ENCODE measurements at regions not wholly inside any gene's neighbourhood (a gene's known extent, or its start where the extent isn't known, plus 50 kb on each side); places are given as distances from the start of the nearest gene placed in this dataset.
A peak's percentile ranks its signal among the peaks of the same experiment; 100 is the strongest.
"Not testable (repeated sequence)": the region's sequence is repeated elsewhere in the genome, so short reads cannot be mapped to it uniquely, and the experiment has no call there.

DNA sequence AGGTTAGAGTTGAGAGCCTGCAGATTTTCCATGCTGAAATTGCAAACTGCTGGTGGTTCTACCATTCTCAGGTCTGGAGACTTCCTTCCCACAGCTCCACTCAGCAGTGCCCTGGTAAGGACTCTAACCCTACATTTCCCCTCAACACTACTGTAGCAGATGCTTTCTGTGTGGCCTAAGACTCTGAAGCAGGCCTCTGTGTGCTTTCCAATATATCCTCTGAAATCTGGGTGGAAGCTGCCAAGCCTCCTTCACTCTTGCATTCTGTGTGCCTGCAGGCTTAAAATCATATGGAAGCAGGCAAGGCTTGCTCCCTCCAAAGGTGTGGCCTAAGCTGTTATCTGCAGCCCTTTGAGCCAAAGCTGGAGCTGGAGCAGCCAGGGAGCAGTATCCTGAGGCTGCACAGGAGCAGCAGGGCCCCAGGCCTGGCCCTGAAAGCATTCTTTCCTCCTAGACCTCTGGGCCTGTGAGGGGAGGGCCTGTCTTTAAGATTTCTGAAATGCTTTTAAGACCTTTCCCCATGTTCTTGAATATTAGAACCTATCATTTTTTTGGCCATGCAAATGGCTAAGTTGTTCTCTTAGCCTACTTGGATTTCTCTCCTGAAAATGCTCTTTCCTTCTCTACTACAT is 134.1 kb upstream of the TSHZ3 start:
- ChIA-PET CTCF (no interaction called here), POLR2A (no interaction called here)
- Histone ChIP-seq H3K27me3 (ENCODE audit: control insufficient read depth, insufficient read depth, low read length) (no peaks in the 10 kb centered on the region), H3K36me3 (ENCODE audit: control insufficient read depth, insufficient read depth, low read length) (no peaks in the 10 kb centered on the region), H3K4me3 (ENCODE audit: low read depth, low read length) (no peak overlapping the region)
- DNase-seq (ENCODE audit: low read depth) = no peak
- TF ChIP-seq, protein P1, sequence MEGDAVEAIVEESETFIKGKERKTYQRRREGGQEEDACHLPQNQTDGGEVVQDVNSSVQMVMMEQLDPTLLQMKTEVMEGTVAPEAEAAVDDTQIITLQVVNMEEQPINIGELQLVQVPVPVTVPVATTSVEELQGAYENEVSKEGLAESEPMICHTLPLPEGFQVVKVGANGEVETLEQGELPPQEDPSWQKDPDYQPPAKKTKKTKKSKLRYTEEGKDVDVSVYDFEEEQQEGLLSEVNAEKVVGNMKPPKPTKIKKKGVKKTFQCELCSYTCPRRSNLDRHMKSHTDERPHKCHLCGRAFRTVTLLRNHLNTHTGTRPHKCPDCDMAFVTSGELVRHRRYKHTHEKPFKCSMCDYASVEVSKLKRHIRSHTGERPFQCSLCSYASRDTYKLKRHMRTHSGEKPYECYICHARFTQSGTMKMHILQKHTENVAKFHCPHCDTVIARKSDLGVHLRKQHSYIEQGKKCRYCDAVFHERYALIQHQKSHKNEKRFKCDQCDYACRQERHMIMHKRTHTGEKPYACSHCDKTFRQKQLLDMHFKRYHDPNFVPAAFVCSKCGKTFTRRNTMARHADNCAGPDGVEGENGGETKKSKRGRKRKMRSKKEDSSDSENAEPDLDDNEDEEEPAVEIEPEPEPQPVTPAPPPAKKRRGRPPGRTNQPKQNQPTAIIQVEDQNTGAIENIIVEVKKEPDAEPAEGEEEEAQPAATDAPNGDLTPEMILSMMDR (IDR thresholded peaks at IDR 0.05; ENCODE audit: insufficient read depth, low read depth, low read length) = no peak

DNA sequence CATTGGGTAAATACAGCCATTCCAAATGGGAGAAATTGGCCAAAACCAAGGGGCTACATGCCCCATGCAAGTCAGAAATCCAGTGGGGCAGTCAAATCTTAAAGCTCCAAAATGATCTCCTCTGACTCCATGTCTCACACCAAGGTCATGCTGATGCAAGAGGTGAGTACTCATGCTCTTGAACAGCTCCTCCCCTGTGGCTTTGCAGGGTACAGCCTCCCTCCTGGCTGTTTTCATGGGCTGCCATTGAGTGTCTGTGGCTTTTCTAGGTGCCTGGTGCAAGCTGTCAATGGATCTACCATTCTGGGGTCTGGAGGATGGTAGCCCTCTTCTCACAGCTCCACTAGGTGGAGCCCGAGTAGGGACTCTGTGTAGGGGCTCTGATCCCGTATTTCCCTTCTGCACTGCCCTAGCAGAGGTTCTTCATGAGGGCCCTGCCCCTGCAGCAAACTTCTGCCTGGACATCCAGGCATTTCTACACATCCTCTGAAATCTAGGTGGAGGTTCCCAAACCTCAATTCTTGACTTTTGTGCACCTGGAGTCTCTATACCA is 135.7 kb upstream of the TSHZ3 start:
- H3K36me3 ChIP-seq (ENCODE audit: control insufficient read depth, insufficient read depth, low read length); POLR2A ChIA-PET; H3K4me3 ChIP-seq (ENCODE audit: low read depth, low read length); H3K27me3 ChIP-seq (ENCODE audit: control insufficient read depth, insufficient read depth, low read length); DNase-seq (ENCODE audit: low read depth): not testable (repeated sequence)
- TF ChIP-seq, protein P1 (IDR thresholded peaks at IDR 0.05; ENCODE audit: insufficient read depth, low read depth, low read length) = peak; percentile 26
- CTCF ChIA-PET = interaction anchor here (0.6 kb wide), 1 partner anchor 739 kb away, joined by 3 read pairs; no protein-coding TSS in a partner anchor

DNA sequence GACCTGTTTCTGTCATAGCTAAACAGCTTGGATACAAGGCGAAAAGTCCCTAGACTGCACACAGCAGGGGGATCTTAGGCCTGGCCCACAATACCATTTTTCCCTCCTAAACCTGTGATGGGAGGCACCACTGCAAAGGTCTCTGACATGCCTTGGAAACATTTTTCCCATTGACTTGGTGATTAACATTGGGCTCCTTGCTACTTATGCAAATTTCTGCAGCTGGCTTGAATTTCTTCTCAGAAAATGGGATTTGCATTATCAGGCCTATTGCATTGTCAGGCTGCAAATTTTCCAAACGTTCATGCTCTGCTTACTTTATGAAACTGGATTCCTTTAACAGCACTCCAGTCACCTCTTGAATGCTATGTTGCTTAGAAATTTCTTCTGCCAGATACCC is 136.2 kb upstream of the TSHZ3 start:
- H3K36me3 ChIP-seq (ENCODE audit: control insufficient read depth, insufficient read depth, low read length) = no peaks in the 10 kb centered on the region
- ChIA-PET CTCF (no interaction called here), POLR2A (no interaction called here)
- no peak overlapping the region for H3K4me3 ChIP-seq (ENCODE audit: low read depth, low read length)
- H3K27me3 ChIP-seq (ENCODE audit: control insufficient read depth, insufficient read depth, low read length) = no peaks in the 10 kb centered on the region
- no peak for DNase-seq (ENCODE audit: low read depth)
- TF ChIP-seq, protein P1 (IDR thresholded peaks at IDR 0.05; ENCODE audit: insufficient read depth, low read depth, low read length) = no peak

DNA sequence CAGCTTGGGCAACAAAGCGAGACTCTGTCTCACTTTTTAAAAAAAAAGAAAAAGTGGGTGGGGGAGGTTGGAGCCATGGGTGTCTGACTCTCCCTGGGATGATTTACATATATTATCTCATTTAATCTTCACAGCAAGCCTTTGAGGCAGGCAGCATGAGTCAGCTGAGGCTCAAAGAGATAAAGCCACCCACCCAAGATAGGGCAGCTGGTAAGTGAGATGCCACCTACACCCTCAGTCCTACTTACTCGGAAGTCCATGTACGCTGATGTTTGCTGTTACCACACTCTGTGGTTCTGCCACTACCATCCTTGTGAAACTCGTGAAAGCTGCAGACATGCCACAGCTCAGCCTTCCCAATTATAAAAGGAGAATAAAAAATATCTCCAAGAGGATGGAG is 142.0 kb upstream of the TSHZ3 start:
- ChIA-PET POLR2A (no interaction called here), CTCF (no interaction called here)
- no peaks in the 10 kb centered on the region for H3K27me3 ChIP-seq (ENCODE audit: control insufficient read depth, insufficient read depth, low read length)
- H3K36me3 ChIP-seq (ENCODE audit: control insufficient read depth, insufficient read depth, low read length) = no peaks in the 10 kb centered on the region
- TF ChIP-seq, protein P1 (IDR thresholded peaks at IDR 0.05; ENCODE audit: insufficient read depth, low read depth, low read length) = no peak
- no peak overlapping the region for H3K4me3 ChIP-seq (ENCODE audit: low read depth, low read length)
- no peak for DNase-seq (ENCODE audit: low read depth)

DNA sequence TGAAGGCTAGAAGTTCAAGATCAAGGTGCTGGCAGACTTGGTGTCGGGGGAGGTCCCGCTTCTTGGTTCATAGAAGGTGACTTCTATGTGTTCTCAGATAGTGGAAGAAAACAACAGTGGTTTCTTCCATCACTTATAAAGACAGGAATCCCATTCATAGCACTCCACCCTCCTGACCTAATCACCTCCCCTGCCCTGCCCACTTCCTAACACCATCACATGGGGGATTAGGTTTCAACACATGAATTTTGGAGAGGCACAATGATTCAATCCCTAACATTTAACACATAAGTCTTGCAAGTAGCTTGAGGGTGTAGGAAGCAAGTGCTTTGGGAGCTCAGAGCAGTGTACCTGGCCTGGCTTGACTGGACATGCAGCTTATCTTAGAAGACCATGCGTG is 142.8 kb upstream of the TSHZ3 start:
- H3K4me3 ChIP-seq (ENCODE audit: low read depth, low read length) = no peak overlapping the region
- DNase-seq (ENCODE audit: low read depth) = no peak
- ChIA-PET CTCF (no interaction called here), POLR2A (interaction anchor here (0.7 kb wide), 1 partner anchor 635 kb away, joined by 5 read pairs; no protein-coding TSS in a partner anchor)
- H3K36me3 ChIP-seq (ENCODE audit: control insufficient read depth, insufficient read depth, low read length) = no peaks in the 10 kb centered on the region
- TF ChIP-seq, protein P1 (IDR thresholded peaks at IDR 0.05; ENCODE audit: insufficient read depth, low read depth, low read length) = no peak
- no peaks in the 10 kb centered on the region for H3K27me3 ChIP-seq (ENCODE audit: control insufficient read depth, insufficient read depth, low read length)

Measured in BJ (cell line).